Kidney capillary endothelial cell (primary cell): ENCODE measurements at regions not wholly inside any gene's neighbourhood (a gene's known extent, or its start where the extent isn't known, plus 50 kb on each side); places are given as distances from the start of the nearest gene placed in this dataset.
"Not testable (repeated sequence)": the region's sequence is repeated elsewhere in the genome, so short reads cannot be mapped to it uniquely, and the experiment has no call there.

ENCODE experiments used
- DNase-seq: peaks from one replicate; pipeline ENCODE4 v3.0.0-alpha.2; 2018; ENCODE audit warnings: low spot score

DNA sequence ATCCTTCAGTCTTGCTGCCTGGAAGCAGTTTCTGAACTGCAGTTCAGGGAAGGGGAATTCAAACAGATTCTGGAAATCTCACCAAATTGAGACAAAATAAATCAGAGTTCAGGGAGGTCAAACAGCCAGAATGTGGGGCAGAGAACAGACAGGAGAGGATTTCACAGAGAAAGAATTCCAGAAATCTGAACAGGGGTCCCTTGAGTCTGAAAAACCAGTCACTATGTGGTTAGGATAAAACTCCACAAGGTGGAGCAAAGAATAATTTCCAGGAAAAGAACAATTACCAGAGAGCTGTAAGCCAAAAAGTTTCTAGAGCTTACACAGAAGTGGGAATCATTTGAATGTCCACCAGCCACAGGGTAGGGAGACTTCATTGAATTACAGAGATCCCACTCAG is 84.7 kb downstream of the URB2 start:
- DNase-seq = no peak

DNA sequence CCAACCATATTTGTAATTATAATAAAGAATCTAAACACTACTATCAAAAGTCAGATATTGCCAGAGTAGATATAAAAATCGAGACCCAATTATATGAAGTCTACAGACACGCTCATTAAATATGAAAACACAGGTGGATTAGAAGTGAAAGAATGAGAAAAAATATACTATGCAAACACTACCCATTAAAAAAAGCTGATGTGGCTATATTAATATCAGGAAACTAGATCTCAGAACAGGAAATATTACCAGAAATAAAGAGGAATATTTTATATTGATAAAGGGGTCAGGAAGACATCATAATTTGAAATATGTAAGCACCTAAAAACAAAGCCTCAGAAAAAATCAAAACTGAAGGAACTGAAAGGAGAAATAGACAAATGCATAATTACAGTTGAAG is 88.3 kb downstream of the URB2 start:
- no peak for DNase-seq

- DNase-seq = peak; percentile 25
Observed at GRCh38 chr1:229714964-229715603, 89.0 kb downstream of the URB2 start.

GRCh38 chr1:229716069-229716468 is 90.0 kb downstream of the URB2 start:
- no peak for DNase-seq

GRCh38 chr1:229716704-229717103 is 90.7 kb downstream of the URB2 start:
- DNase-seq = no peak

DNA sequence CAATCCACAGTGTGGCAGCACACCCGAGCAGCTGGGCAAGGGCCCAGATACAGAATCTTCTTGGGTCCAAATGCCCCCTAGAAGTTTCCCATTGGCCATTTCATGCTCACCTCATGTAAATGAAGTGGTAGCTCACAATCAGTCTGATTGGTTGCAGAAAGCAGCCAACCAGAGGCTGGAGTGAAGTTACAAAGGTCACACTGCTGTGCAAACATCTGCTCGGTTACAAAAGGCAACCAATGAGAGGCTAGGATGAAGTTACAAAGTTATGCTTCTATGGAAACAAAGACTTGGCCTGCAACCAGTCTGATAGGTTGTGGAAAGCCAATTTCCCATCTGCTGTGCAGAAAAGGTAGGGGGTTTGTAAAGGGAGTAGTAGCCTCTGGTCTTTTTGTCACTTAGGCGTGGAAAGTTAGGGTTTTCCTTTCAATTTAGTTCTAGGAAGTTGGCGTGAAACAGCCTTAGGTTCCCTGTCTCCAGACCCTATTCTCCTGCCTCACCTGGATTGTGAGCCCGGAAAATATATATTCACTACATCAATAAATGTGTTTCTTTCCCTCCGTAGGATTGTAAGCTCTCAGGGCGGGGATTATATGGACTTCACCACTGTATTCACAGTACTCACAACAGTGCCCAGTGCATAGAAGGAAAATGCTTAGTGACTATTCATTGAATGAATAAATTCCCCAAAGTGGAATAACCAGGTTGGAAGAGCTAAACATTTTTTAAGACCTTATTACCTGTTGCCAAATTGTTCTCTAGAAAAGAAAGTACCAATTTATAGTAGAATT is 91.9 kb downstream of the URB2 start:
- no peak for DNase-seq

GRCh38 chr1:229726061-229726460 is 100.0 kb downstream of the URB2 start:
- no peak for DNase-seq

DNA sequence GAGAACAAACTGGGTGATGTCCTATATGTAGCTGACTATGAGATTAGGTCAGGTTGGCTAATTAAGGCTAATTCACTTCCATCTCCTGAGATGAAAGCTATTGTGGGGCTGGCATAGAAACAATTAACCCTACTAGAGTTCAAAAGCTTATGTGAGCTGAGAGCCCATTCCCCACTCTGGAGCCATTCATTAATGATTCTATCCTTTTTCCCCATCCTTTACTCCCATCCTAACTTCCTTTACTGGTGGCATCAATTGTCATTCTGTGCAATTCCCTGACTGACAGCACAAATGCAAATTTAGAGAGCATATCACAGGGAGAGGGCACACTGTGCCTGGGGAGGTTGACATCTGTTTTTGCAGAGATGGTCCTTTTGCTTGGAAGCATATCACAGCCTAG is 103.9 kb downstream of the URB2 start:
- DNase-seq = no peak

GRCh38 chr1:229730573-229730972 is 104.5 kb downstream of the URB2 start:
- no peak for DNase-seq

- DNase-seq = no peak
Observed at GRCh38 chr1:229732061-229732460, 106.0 kb downstream of the URB2 start.

DNA sequence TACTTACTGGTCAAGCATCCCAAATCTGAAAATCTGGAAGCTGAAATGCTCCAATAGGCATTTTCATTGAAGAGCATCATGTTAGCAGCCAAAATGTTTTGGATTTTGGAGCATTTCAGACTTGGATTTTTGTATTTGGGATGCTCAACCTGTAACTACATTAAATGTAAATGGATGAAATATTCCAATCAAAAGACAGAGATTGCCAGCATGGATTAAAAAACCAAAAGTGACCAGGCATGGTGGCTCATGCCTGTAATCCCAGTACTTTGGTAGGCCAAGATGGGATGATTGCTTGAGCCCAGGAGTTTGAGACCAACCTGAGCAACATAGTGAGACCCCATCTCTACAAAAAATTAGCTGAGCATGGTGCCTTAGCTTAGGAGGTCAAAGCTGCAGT is 110.3 kb downstream of the URB2 start:
- DNase-seq = no peak

DNA sequence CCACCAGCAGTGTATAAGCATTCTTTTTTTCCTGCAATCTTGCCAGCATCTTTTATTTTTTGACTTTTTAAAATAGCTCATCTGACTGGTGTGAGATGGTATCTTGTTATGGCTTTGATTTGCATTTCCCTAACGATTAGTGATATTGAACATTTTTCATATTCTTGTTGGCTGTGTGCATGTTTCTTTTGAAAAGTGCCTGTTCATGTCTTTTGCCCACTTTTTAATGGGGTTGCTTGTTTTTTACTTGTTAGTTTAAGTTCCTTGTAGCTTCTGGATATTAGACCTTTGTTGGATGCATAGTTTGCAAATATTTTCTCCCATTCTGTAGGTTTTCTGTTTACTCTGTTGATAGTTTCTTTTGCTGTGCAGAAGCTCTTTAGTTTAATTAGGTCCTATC is 116.6 kb downstream of the URB2 start:
- not testable (repeated sequence) for DNase-seq

- no peak for DNase-seq
Observed at GRCh38 chr1:229749992-229750391, 123.9 kb downstream of the URB2 start.

- DNase-seq = no peak
Observed at GRCh38 chr1:229751610-229752009, 125.6 kb downstream of the URB2 start.

DNA sequence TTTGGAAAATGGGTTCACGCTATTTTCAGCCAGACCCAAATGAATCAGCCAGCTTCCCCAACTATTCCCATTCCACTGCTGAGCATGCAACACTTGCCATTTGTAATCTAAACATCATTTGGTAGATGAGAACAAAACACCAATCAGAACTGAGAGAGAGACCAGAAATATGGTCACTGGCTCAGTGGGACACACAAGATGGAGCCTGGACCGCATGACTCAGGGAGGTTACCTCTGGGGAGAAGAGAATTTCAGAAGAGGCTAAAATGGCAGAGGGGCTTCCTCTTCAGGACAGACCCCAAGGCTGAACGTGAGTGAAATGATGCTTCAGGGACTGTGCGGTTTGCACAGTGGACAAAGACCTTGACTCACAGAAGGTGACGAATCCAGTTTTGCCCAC is 126.6 kb downstream of the URB2 start:
- DNase-seq = no peak

DNA sequence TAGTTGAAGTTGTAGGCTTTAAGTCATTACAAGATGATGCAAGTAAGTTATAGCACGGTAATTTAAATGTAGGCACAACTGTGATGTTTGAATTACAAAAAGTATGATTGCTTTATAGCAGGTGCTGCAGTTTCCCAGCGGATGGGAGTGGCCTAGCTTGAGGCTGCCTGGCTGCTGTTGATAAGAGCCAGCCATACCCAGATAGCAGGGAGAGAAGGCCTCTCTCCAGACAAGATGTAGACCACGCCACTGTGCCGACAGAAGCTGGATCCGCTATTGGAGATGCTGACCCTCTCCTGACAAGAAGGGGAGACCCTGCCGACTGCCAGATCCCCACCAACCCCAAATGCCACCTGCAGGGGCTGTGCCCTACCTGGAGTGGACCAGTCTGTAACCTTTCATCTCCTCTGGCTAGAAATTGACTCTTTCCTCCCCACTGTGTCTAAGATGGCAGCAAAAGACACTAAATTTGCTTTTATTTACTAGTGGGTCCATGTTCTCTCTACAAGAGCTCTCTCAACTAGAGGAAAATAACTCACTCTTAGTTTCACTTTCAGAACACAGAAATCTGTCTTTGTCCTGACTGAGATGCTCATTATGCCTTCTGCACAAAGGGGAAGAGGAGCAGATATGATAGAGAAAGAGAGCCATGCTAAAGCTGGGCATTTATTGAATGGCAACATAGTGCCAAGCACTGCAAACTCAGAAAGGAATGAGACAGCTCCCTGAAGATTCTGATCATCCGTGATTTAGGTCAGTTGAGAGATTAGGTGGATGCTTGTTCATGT is 127.9 kb downstream of the URB2 start:
- DNase-seq = no peak

- DNase-seq = no peak
Observed at GRCh38 chr1:229756666-229757065, 130.6 kb downstream of the URB2 start.

DNA sequence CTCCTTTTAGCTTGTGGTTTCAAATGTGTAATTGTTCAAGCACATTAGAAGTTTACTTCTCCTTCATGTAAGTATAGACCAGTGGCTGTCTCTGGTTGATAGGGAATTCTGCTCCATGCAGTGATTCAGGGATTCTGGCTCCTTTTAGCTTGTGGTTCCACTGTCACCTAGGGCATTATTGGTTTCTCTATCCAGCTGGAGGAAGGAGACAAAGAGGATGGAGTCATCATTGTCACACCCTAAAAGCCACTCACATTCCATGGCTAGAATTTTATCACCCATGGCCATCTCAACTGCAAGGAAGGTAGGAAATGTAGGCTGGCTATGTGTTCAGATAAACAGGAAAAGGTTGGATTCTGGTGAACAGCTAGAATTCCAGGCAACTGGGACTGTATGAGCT is 131.2 kb downstream of the URB2 start:
- no peak for DNase-seq

GRCh38 chr1:229758101-229759036 is 132.3 kb downstream of the URB2 start:
- DNase-seq = no peak

DNA sequence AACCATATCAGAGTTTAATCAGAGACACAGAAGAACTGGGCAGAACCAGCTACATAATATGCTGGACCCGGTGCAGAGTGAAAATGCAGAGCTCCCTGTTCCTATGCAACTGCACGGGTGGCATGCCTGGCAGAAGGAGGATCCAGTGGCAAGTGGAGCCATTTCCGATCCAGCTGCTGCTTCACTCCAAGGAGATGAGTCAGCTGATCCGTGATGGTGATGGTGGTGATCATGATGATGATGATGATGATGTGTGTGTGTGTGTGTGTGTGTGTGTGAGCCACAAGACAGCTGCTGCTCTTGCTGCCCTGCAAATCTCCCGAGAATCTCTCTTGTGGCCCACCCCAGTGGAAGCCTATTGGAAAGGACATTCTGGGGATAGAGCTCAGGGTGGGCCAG is 133.0 kb downstream of the URB2 start:
- no peak for DNase-seq

DNA sequence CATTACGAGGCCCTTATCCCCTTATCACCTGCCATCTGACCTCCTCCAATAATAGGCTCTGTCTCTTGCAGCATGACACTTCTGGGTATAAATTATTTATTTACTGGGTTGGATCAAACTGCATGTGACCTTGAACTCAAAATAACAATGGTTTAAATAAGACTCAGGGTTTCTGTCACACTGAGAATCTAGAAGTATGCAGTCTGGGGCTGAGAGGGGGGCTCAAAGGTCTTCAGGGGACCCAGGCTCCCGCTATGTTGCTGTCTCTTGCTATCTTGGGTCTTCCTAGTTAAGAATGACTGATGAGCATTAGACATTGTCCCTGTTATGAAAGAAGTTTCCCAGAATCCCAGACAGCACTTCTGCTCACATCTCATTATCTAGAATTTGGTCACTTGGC is 133.5 kb downstream of the URB2 start:
- no peak for DNase-seq

DNA sequence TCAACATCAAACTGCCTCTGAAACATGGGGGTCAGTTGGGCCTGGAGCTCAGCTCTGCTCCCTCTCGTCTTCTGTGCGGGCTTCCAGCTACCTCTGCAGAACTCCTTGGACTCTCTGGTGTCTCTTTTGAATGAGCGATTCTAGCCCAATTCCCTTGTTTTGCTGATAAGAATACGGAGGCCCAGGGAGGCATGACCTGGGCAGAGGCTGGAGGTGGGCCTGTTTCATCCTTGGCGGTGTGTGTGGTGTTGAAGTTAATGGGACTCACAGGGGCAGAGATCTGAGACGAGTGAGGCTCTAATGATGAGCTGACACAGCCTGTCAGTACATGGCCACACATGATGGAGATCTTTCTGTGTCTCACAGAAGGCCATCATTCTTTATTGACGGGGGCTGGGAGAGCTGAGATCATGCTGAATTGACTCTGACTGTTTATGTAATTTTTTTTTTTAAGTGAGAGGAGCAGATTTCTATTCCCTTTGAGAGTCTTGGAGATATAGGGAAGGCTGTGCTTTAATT is 134.5 kb downstream of the URB2 start:
- no peak for DNase-seq
